Endothelial cell (in vitro differentiated cells): ENCODE measurements at regions not wholly inside any gene's neighbourhood (a gene's known extent, or its start where the extent isn't known, plus 50 kb on each side); places are given as distances from the start of the nearest gene placed in this dataset.

Source experiments
- DNase-seq: peaks from one replicate; pipeline ENCODE4 v3.0.0; 2021; ENCODE audit warnings: low spot score
- H3K27ac Mint-ChIP-seq: one replicate; pipeline ENCODE4 v1.8.0; 2021; ENCODE audit warnings: mixed read lengths, inconsistent platforms; ENCODE audit not compliant: unreplicated experiment
- H3K27me3 Mint-ChIP-seq: one replicate; pipeline ENCODE4 v1.8.0; 2021; ENCODE audit warnings: mild to moderate bottlenecking, moderate library complexity, mixed read lengths, inconsistent platforms; ENCODE audit not compliant: unreplicated experiment
- H3K36me3 Mint-ChIP-seq: one replicate; pipeline ENCODE4 v1.8.0; 2021; ENCODE audit warnings: mild to moderate bottlenecking, low read depth, mixed read lengths, inconsistent platforms; ENCODE audit not compliant: unreplicated experiment
- H3K4me1 Mint-ChIP-seq: one replicate; pipeline ENCODE4 v1.8.0; 2021; ENCODE audit warnings: mild to moderate bottlenecking, mixed read lengths, inconsistent platforms; ENCODE audit not compliant: unreplicated experiment
- H3K4me3 Mint-ChIP-seq: one replicate; pipeline ENCODE4 v1.8.0; 2021; ENCODE audit warnings: mild to moderate bottlenecking, mixed read lengths, inconsistent platforms; ENCODE audit not compliant: unreplicated experiment
- H3K9me3 Mint-ChIP-seq: one replicate; pipeline ENCODE4 v1.8.0; 2021; ENCODE audit warnings: mixed read lengths, inconsistent platforms; ENCODE audit not compliant: unreplicated experiment
- TF ChIP-seq, protein P1 (sequence below): fragments of 200-600 bp; sonication (generic); IDR thresholded peaks from one replicate; pipeline ENCODE4 v1.5.0; 2021; ENCODE audit warnings: antibody characterized with exemption; ENCODE audit not compliant: unreplicated experiment

DNA sequence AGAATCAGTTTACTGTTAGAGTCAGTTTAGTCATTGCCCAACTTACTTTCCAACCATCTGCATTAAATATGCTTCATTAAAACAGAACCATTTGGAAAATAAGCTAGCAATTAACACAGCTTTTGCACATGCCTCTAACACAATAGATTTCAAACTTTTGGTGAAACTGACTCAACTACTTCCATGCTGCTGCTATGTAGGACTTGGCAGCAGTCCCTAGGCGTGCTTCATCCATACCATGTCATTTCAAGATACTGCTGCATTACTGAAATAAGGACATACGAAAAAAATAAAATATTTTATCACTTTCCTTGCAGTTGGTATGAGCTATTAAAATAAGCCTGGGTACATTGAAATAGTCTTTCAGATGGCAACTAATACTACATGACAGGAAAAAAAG lies 65.5 kb upstream of the SOX6 start:
- no peaks in the 10 kb centered on the region for H3K27me3 Mint-ChIP-seq
- H3K9me3 Mint-ChIP-seq: no peaks in the 10 kb centered on the region
- peaks cover 20% of the 10 kb centered on the region for H3K4me1 Mint-ChIP-seq
- no peak overlapping the region for H3K4me3 Mint-ChIP-seq
- TF ChIP-seq, protein P1, sequence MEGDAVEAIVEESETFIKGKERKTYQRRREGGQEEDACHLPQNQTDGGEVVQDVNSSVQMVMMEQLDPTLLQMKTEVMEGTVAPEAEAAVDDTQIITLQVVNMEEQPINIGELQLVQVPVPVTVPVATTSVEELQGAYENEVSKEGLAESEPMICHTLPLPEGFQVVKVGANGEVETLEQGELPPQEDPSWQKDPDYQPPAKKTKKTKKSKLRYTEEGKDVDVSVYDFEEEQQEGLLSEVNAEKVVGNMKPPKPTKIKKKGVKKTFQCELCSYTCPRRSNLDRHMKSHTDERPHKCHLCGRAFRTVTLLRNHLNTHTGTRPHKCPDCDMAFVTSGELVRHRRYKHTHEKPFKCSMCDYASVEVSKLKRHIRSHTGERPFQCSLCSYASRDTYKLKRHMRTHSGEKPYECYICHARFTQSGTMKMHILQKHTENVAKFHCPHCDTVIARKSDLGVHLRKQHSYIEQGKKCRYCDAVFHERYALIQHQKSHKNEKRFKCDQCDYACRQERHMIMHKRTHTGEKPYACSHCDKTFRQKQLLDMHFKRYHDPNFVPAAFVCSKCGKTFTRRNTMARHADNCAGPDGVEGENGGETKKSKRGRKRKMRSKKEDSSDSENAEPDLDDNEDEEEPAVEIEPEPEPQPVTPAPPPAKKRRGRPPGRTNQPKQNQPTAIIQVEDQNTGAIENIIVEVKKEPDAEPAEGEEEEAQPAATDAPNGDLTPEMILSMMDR: no peak
- peaks cover 6% of the 10 kb centered on the region for H3K36me3 Mint-ChIP-seq
- H3K27ac Mint-ChIP-seq: no peak overlapping the region
- no peak for DNase-seq

DNA sequence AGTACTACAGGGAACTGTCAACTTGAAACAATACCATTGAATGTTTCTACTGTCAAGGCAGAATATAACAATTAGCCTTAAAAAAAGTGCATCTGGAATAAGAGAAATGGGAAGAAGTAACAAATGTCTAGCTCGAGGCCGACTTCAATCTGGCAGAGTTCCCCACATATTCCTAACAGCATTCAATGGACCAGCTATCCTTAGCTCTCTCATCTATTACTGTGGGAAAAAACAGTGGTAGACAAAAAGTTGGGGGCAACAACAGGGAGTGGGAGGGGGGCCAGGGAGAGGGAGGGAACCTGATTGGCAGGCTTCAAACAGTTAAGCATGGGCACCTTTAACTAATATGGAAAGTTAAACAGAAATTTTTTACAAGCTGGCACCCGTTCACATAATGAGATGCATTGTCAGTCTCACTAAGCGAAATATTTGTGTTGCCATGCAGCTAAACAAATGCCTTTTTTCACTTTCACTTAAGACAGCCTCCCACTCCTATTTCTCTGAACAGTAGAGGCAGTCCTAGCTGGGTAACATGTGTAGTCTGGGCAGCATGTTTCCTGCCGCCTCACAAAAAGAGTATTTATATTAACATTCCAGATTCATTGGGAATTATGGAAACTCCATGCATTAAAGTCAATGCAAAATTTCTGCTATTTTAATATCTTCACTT lies 62.2 kb upstream of the SOX6 start:
- no peak overlapping the region for H3K4me3 Mint-ChIP-seq
- no peak overlapping the region for H3K27ac Mint-ChIP-seq
- H3K4me1 Mint-ChIP-seq: peaks cover 10% of the 10 kb centered on the region
- DNase-seq: no peak
- H3K36me3 Mint-ChIP-seq: no peaks in the 10 kb centered on the region
- TF ChIP-seq, protein P1: no peak
- H3K27me3 Mint-ChIP-seq: no peaks in the 10 kb centered on the region
- H3K9me3 Mint-ChIP-seq: no peaks in the 10 kb centered on the region

- no peaks in the 10 kb centered on the region for H3K36me3 Mint-ChIP-seq
- no peak overlapping the region for H3K27ac Mint-ChIP-seq
- H3K9me3 Mint-ChIP-seq: no peaks in the 10 kb centered on the region
- DNase-seq: no peak
- H3K4me3 Mint-ChIP-seq: no peak overlapping the region
- H3K27me3 Mint-ChIP-seq: no peaks in the 10 kb centered on the region
- H3K4me1 Mint-ChIP-seq: peaks cover 13% of the 10 kb centered on the region
- TF ChIP-seq, protein P1: no peak
Measured at GRCh38 chr11:16412525-16413172, 56.3 kb upstream of the SOX6 start.

DNA sequence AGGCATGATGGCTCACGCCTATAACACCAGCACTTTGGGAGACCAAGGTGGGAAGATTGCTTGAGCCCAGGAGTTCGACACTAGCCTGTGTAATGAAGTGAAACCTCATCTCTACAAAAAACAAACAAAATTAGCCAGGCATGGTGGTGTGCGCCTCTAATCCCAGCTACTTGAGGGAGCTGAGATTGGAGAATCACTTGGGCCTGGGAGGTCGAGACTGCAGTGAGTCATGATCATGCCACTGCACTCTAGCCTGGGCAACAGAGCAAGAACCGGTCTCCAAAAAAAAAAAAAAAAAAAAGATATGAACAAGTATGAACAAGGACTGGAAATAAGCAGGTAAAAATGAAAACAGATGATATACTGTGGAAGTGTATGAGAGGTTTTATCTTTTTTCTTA lies 54.1 kb upstream of the SOX6 start:
- Mint-ChIP-seq H3K36me3 (no peaks in the 10 kb centered on the region), H3K9me3 (no peaks in the 10 kb centered on the region), H3K4me3 (no peak overlapping the region), H3K4me1 (peaks cover 8% of the 10 kb centered on the region), H3K27ac (no peak overlapping the region), H3K27me3 (no peaks in the 10 kb centered on the region)
- TF ChIP-seq, protein P1: no peak
- no peak for DNase-seq

GRCh38 chr11:16408619-16409018 lies 52.3 kb upstream of the SOX6 start:
- TF ChIP-seq, protein P1: no peak
- no peak for DNase-seq
- H3K36me3 Mint-ChIP-seq: no peaks in the 10 kb centered on the region
- H3K4me1 Mint-ChIP-seq: peaks cover 15% of the 10 kb centered on the region
- H3K4me3 Mint-ChIP-seq: no peak overlapping the region
- no peaks in the 10 kb centered on the region for H3K27me3 Mint-ChIP-seq
- H3K27ac Mint-ChIP-seq: no peak overlapping the region
- no peaks in the 10 kb centered on the region for H3K9me3 Mint-ChIP-seq
